Thymus (tissue), 11 donors: ENCODE measurements at regions not wholly inside any gene's neighbourhood (a gene's known extent, or its start where the extent isn't known, plus 50 kb on each side); places are given as distances from the start of the nearest gene placed in this dataset.

Source experiments
- DNase-seq, 9 donors: peaks; one replicate each; pipeline ENCODE4 v3.0.0-alpha.2; 2013; ENCODE audit warnings: low spot score in 9 of 9, low read depth in 6 of 9, missing footprints in 1 of 9
- H3K27ac ChIP-seq, 2 donors: one replicate each; pipeline ENCODE4 v1.5.1; 2013; ENCODE audit warnings: control low read depth in 1 of 2, low read depth in 1 of 2, low read length in 1 of 2, mild to moderate bottlenecking in 1 of 2, moderate library complexity in 1 of 2
- H3K27me3 ChIP-seq, 2 donors: one replicate each; pipeline ENCODE4 v1.5.1; 2013; ENCODE audit warnings: low read length in 1 of 2; ENCODE audit not compliant: control insufficient read depth in 2 of 2, insufficient read depth in 1 of 2
- H3K36me3 ChIP-seq, 2 donors: one replicate each; pipeline ENCODE4 v1.5.1; 2013; ENCODE audit warnings: low read length in 1 of 2, mild to moderate bottlenecking in 1 of 2, moderate library complexity in 1 of 2; ENCODE audit not compliant: control insufficient read depth in 2 of 2, insufficient read depth in 2 of 2
- H3K4me1 ChIP-seq, 2 donors: one replicate each; pipeline ENCODE4 v1.5.1; 2013; ENCODE audit warnings: low read length in 2 of 2; ENCODE audit not compliant: control insufficient read depth in 2 of 2, insufficient read depth in 2 of 2
- H3K4me3 ChIP-seq, 2 donors: one replicate each; pipeline ENCODE4 v1.5.1; 2013; ENCODE audit warnings: low read length in 2 of 2, control low read depth in 1 of 2, mild to moderate bottlenecking in 1 of 2
- H3K9me3 ChIP-seq, 2 donors: one replicate each; pipeline ENCODE4 v1.5.1; 2013; ENCODE audit warnings: low read length in 1 of 2, mild to moderate bottlenecking in 1 of 2; ENCODE audit not compliant: control insufficient read depth in 2 of 2, insufficient read depth in 1 of 2
- WGBS: extraction: QIAGEN DNeasy Blood & Tissue Kit; methylation state at CpG from one replicate; pipeline ENCODE4 v1.1.7; 2013; 5-methylcytosine and 5-hydroxymethylcytosine counted together
- donor health status: healthy.

DNA sequence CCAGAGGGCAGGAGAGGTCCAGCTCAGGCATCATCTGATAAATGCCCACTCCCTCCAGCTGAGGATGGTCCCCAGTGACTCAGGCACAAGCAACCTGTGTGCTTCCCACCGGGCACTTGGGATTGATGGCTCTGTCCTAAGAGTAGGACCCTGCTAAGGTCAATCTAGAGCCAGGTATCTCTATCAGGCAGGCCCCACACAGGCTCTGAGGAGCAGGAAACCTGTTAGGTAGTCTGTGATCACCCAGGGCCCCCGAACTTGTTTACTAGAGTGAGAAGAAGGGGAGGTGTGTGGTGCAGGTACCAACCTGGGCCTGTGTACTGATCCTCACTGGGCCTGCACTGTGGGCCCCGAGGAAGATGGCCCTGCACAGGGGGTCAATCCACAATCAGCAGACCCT, 119.6 kb upstream of the FSTL4 start:
- Histone ChIP-seq H3K36me3 (no peaks in the 10 kb centered on the region), H3K4me1 (no peaks in the 10 kb centered on the region), H3K4me3 (no peak overlapping the region), H3K27ac (no peak overlapping the region), H3K9me3 (peaks cover 1 to 3% of the 10 kb centered on the region in 2 donors), H3K27me3 (peaks cover 0 to 3% of the 10 kb centered on the region in 2 donors)
- 73% methylated on average over 3 of the region's 3 CpGs for WGBS
- no peak for DNase-seq

DNA sequence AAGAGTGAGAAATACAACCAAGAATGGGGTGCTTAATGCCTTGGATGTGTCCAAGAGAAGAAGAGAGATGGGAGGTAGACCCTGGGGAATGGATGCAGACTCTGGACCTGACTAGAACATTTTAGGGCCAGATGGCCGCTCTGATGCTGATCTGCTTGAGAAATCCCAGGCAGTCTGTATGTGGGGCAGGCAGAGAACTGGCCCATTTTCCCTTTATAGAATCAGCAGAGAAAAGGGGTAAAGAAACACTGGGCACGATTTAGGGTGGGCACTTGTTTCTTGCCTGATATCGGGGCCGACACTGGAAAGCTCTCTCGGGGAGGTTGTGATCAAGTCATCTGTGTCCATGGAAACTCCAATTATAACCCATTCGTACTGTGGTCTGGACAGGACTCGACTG, 118.5 kb upstream of the FSTL4 start:
- WGBS = 95% methylated on average over 7 of the region's 7 CpGs
- no peak for DNase-seq
- no peaks in the 10 kb centered on the region for H3K36me3 ChIP-seq

DNA sequence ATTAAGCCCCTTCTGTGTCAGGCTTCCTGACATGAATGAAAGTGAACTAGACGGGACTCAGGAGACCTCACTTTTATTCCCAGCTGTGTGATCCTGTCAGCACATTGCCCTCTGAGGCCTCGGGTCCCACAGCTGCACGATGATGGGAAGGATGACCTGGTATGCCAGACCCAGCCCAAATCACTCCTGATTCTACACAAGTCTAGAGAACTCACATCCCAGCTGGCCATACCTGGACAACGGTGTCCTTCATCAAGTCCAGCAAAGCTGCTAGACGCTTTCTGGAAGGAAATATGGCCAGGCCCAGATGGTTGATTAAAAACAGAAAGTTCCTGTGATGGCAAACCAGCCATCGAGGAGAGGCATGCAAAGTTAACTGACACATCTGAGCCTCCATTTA, 118.0 kb upstream of the FSTL4 start:
- Histone ChIP-seq H3K4me1 (no peaks in the 10 kb centered on the region), H3K9me3 (peaks cover 1 to 3% of the 10 kb centered on the region in 2 donors), H3K36me3 (no peaks in the 10 kb centered on the region), H3K4me3 (no peak overlapping the region), H3K27ac (no peak overlapping the region), H3K27me3 (no peaks in the 10 kb centered on the region)
- 93% methylated on average over 6 of the region's 6 CpGs for WGBS
- no peak for DNase-seq

More for the DNA sequence above, 118.5 kb upstream of the FSTL4 start:
- Histone ChIP-seq H3K27me3 (no peaks in the 10 kb centered on the region), H3K4me3 (no peak overlapping the region), H3K9me3 (peaks cover 1 to 3% of the 10 kb centered on the region in 2 donors), H3K4me1 (no peaks in the 10 kb centered on the region), H3K27ac (no peak overlapping the region)

DNA sequence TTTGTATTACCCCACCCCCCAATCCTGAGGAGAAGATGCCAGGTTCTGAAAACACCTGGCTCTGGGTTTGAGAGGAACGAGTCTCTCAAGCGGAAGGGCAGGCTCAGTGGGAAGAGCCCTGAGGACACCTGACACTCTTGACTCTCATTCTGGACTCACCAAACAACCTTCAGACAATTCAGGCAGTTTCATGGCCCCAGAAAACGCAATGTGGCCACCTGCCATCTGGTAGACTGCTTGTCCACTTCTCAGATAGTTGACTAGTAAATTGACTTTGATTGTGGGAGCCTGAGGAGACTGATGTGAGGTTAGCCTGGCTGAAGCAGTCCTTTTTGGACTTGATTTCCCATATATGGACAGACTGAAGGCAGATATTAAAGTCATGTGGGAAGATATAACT, 117.5 kb upstream of the FSTL4 start:
- no peaks in the 10 kb centered on the region for H3K27me3 ChIP-seq
- 86% methylated on average over 3 of the region's 3 CpGs for WGBS
- H3K4me3 ChIP-seq = no peak overlapping the region
- peaks cover 1 to 3% of the 10 kb centered on the region in 2 donors for H3K9me3 ChIP-seq
- H3K36me3 ChIP-seq = no peaks in the 10 kb centered on the region
- DNase-seq = no peak
- H3K4me1 ChIP-seq = no peaks in the 10 kb centered on the region
- H3K27ac ChIP-seq = no peak overlapping the region

DNA sequence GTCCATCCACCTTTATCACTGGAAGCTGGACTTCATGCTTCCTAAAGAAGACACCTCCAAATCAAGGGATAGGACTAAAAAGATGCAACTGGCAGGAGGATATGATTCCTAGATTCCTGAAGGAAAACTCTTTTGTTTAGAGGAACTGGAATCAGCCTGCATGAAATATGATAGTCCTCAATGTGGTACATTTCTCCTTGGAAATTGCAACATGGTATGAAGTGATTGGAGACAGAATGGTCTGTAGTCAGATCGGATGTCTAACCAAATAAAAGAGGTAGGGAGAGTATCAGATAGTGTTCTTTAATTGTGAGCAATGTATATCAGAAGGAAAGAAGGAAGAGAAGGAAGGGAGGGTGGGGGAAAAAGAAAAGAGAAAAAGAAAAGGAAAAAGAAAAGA, 116.1 kb upstream of the FSTL4 start:
- no peaks in the 10 kb centered on the region for H3K27me3 ChIP-seq
- peaks cover 0 to 3% of the 10 kb centered on the region in 2 donors for H3K9me3 ChIP-seq
- H3K27ac ChIP-seq = no peak overlapping the region
- DNase-seq = no peak
- H3K36me3 ChIP-seq = no peaks in the 10 kb centered on the region
- no peaks in the 10 kb centered on the region for H3K4me1 ChIP-seq
- 92% methylated on average over 1 of the region's 1 CpG for WGBS
- H3K4me3 ChIP-seq = no peak overlapping the region

DNA sequence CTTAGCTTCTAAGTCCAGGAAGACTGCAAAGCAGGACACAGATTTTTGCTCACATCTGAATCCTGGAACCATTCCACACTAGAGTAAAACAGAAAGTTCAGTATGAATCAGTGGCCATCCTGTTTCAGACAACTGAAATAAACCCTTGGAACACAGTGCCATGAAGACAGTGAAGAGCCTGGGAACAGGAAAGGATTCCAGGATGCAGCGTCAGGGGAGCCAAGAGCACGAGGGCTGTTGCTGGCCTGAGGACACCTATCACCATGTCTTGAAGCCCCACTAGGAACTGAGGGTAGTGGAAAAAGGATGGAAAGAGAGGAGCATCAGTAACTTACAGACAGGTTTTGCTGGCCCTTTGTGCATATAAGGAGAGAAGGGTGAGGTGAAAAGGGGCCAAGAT, 115.3 kb upstream of the FSTL4 start:
- H3K27ac ChIP-seq = no peak overlapping the region
- no peak for DNase-seq
- WGBS = 93% methylated on average over 2 of the region's 2 CpGs
- H3K4me1 ChIP-seq = no peaks in the 10 kb centered on the region
- no peak overlapping the region for H3K4me3 ChIP-seq
- peaks cover 0 to 2% of the 10 kb centered on the region in 2 donors for H3K9me3 ChIP-seq
- no peaks in the 10 kb centered on the region for H3K36me3 ChIP-seq
- no peaks in the 10 kb centered on the region for H3K27me3 ChIP-seq

DNA sequence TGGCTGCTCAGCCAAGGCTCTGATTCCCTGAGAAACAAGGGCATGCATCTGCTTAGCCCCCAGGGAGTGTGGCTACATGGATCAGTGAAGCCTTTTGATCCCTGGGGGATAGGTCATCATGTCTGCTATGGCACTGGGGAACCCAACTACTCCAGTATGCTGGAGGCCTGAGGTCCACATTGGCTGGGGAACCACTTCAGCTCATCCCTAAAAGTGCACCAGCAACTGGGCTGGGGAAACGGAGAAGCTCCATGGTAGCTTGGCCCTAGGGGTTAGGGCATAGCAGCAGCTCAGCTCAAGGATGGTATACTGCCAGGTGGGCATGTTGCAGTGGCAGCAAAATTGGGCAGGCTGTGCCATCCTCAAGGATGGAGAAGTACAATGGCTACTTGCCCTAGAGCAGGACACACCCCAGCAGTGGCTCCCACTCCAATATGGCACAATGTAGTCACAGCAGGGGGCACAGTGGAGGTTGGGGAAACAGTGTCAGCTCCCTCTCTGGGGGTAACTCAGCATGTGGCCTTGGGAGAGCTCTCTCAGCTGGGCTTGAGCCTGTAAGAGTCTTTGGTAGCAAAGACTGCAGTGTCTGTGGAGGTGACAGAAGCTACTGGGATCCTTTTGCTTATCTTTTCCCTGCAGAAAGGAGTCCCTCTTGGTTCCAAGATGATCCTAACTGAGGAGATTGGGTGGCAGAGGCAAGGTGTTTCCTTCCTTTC, 111.5 kb upstream of the FSTL4 start:
- no peaks in the 10 kb centered on the region for H3K27me3 ChIP-seq
- peaks cover 0 to 3% of the 10 kb centered on the region in 2 donors for H3K9me3 ChIP-seq
- H3K4me1 ChIP-seq = no peaks in the 10 kb centered on the region
- DNase-seq = no peak
- H3K36me3 ChIP-seq = no peaks in the 10 kb centered on the region
- WGBS = 0% methylated on average over 1 of the region's 1 CpG
- H3K27ac ChIP-seq = no peak overlapping the region
- H3K4me3 ChIP-seq = no peak overlapping the region

DNA sequence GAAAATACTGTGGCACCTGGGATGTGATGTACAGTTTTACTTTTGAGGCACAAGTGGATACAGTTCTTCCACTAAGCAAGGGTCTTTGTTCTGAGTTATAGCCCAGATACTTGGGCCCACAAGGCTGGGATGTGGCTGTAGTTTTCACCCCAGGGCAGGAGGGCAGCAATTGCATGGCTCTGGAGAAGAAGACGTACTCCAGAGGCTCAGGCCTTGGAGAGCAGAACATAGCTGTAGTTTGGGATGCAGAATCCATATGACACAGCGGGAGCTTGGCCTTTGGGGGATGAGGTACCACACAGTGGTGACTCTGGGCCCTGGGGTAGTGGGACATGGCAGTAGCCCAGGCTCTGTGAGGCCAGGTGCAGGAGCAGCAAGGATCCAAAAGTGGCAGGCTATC, 110.8 kb upstream of the FSTL4 start:
- no peaks in the 10 kb centered on the region for H3K27me3 ChIP-seq
- 89% methylated on average over 2 of the region's 2 CpGs for WGBS
- H3K36me3 ChIP-seq = no peaks in the 10 kb centered on the region
- no peaks in the 10 kb centered on the region for H3K4me1 ChIP-seq
- H3K4me3 ChIP-seq = no peak overlapping the region
- H3K9me3 ChIP-seq = peaks cover 0 to 3% of the 10 kb centered on the region in 2 donors
- no peak overlapping the region for H3K27ac ChIP-seq
- DNase-seq = no peak

DNA sequence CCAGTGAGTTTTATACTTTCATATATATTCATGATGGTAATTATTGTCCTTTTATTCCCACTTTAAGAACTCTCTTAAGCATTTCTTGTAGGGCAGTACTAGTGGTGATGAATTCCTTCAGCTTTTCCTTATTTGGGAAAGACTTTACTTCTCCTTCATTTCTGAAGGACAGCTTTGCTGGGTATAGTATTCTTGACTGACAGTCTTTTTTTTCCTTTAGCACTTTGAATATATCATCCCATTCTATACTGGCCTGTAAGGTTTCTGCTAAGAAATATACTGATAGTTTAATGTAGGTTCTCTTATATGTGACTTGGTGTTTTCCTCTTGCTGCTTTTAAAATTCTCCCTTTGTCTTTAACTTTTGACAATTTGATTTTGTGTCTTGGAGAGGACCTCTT, 109.0 kb upstream of the FSTL4 start:
- H3K4me3 ChIP-seq = no peak overlapping the region
- H3K4me1 ChIP-seq = no peaks in the 10 kb centered on the region
- DNase-seq = no peak

More for the DNA sequence above, 109.0 kb upstream of the FSTL4 start:
- no peaks in the 10 kb centered on the region for H3K27me3 ChIP-seq
- H3K36me3 ChIP-seq = no peaks in the 10 kb centered on the region
- peaks cover 0 to 3% of the 10 kb centered on the region in 2 donors for H3K9me3 ChIP-seq
- H3K27ac ChIP-seq = no peak overlapping the region
